Psoas muscle (tissue), 7 donors: ENCODE measurements at regions not wholly inside any gene's neighbourhood (a gene's known extent, or its start where the extent isn't known, plus 50 kb on each side); places are given as distances from the start of the nearest gene placed in this dataset.

Source experiments
- ATAC-seq, 4 donors: fragments of 200-7000 bp; cut with Tn5 transposase; one replicate each; pipeline ENCODE4 v1.9.1; 2020; ENCODE audit warnings: moderate library complexity in 3 of 4, mild to moderate bottlenecking in 2 of 4
- DNase-seq, 2 donors: peaks; one replicate each; pipeline ENCODE4 v3.0.0-alpha.2; 2020
- H3K27ac ChIP-seq: fragments of 200-600 bp; one replicate; pipeline ENCODE4 v1.8.0; 2022
- H3K27me3 ChIP-seq, 3 donors: fragments of 200-600 bp in 1 of 3; one replicate each; pipeline versions ENCODE4 v1.6.1 to v1.8.0; 2013 to 2022; ENCODE audit warnings: low read length in 2 of 3, mild to moderate bottlenecking in 2 of 3, moderate library complexity in 1 of 3; ENCODE audit not compliant: insufficient read depth in 3 of 3
- H3K36me3 ChIP-seq, 2 donors: fragments of 200-600 bp in 1 of 2; one replicate each; pipeline versions ENCODE4 v1.6.1 to v1.8.0; 2013 to 2022; ENCODE audit warnings: low read depth in 1 of 2, mild to moderate bottlenecking in 1 of 2, moderate library complexity in 1 of 2; ENCODE audit not compliant: insufficient read depth in 1 of 2
- H3K4me1 ChIP-seq: fragments of 200-600 bp; one replicate; pipeline ENCODE4 v1.8.0; 2022
- H3K4me3 ChIP-seq: fragments of 200-600 bp; one replicate; pipeline ENCODE4 v1.8.0; 2022; ENCODE audit warnings: mild to moderate bottlenecking
- H3K9me3 ChIP-seq: fragments of 200-600 bp; one replicate; pipeline ENCODE4 v1.8.0; 2022
- WGBS, 3 donors: extraction: QIAGEN DNeasy Blood & Tissue Kit; methylation state at CpG; one replicate each; pipeline versions ENCODE4 v1.1.6 to v1.1.7; 2013; 5-methylcytosine and 5-hydroxymethylcytosine counted together
- intact Hi-C, 2 donors: fragments of 100-400 bp; cut with DNase I; formaldehyde crosslinking; loops; one replicate each; pipeline versions ENCODE4 v1.11.0 to v1.14.2; 2022
- TF ChIP-seq, protein P1 (sequence below): fragments of 200-600 bp; IDR thresholded peaks from one replicate; pipeline ENCODE4 v1.8.0; 2022; ENCODE audit warnings: antibody characterized with exemption
- donor health status: healthy with polysubstance abuse.
- donor health status: DM: no; HTN: no; CAD: no; lungs with moderate emphysema.
- donor health status: Bipolar disorder and iron deficiency.
- donor health status: healthy.
- donor health status: DM: yes; HTN: yes; CAD: no.
- donor health status: DM: no; HTN: no; CAD: no.
- donor health status: DM: yes; HTN: yes; CAD: no.

DNA sequence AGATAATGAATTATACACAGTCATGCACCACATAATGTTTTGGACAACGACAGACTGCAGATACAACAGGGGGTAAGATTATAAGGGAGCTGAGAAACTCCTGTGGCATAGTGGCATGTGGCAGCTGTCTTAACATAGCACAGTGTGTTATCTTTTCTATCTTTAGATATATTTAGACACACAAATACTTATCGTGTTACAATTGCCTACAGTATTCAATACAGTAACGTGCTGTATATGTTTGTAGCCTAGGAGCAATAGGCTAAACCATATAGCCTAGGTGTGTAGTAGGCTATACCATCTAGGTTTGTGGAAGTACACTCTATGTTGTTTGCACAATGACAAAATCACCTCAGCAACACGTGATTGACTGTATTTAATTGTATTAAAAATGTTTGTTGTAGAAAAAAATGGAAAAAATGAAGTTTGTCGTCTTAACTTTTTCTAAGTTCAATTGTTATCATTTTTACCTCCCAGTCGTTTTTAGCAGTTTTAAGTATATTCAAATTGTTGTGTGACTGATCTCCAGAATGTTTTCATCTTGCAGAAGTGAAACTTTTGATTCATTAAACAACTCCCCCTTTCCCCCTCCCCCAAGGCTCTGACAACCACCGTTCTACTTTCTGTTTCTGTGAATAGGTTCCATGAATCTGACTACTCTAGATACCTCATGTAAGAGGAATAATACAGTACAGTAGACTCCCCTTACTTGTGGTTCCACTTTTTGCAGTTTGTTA is 351.0 kb upstream of the B3GALT2 start:
- Histone ChIP-seq H3K27me3 (no peaks in the 10 kb centered on the region), H3K4me1 (no peaks in the 10 kb centered on the region), H3K27ac (no peak overlapping the region), H3K4me3 (no peak overlapping the region), H3K9me3 (no peaks in the 10 kb centered on the region), H3K36me3 (no peaks in the 10 kb centered on the region)
- ATAC-seq (no peak), DNase-seq (no peak)
- WGBS, 3 donors = 53 to 58% (median 54%) methylated on average over 7 of the region's 7 CpGs
- TF ChIP-seq, protein P1, sequence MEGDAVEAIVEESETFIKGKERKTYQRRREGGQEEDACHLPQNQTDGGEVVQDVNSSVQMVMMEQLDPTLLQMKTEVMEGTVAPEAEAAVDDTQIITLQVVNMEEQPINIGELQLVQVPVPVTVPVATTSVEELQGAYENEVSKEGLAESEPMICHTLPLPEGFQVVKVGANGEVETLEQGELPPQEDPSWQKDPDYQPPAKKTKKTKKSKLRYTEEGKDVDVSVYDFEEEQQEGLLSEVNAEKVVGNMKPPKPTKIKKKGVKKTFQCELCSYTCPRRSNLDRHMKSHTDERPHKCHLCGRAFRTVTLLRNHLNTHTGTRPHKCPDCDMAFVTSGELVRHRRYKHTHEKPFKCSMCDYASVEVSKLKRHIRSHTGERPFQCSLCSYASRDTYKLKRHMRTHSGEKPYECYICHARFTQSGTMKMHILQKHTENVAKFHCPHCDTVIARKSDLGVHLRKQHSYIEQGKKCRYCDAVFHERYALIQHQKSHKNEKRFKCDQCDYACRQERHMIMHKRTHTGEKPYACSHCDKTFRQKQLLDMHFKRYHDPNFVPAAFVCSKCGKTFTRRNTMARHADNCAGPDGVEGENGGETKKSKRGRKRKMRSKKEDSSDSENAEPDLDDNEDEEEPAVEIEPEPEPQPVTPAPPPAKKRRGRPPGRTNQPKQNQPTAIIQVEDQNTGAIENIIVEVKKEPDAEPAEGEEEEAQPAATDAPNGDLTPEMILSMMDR = no peak
- intact Hi-C loops = no loop called here

DNA sequence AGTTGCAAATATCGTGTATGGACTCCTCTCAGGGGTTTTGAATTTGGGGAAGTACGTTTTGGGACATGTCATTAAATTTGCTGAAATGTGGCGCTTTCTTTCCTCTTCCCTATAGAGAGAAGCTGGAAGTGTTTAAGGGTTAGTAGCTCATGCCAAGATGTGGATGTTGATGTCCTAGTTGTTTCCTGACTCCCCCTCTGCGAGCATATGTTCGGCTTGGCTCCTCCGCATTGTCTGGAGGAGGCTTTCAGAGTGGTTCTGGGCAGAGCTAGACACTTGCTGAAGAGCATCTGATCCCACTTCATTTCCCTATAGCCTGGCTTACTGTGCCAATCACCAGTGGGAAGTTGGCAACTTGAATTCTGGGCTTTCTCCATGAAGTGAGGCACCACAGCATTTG is 347.4 kb upstream of the B3GALT2 start:
- H3K9me3 ChIP-seq = no peaks in the 10 kb centered on the region
- no peak for DNase-seq
- intact Hi-C loops = no loop called here
- H3K36me3 ChIP-seq = no peaks in the 10 kb centered on the region
- H3K27me3 ChIP-seq = no peaks in the 10 kb centered on the region
- WGBS, 3 donors = 63 to 69% (median 67%) methylated on average over 6 of the region's 6 CpGs
- no peak overlapping the region for H3K4me3 ChIP-seq
- no peaks in the 10 kb centered on the region for H3K4me1 ChIP-seq
- H3K27ac ChIP-seq = no peak overlapping the region
- ATAC-seq = no peak
- TF ChIP-seq, protein P1 = no peak

DNA sequence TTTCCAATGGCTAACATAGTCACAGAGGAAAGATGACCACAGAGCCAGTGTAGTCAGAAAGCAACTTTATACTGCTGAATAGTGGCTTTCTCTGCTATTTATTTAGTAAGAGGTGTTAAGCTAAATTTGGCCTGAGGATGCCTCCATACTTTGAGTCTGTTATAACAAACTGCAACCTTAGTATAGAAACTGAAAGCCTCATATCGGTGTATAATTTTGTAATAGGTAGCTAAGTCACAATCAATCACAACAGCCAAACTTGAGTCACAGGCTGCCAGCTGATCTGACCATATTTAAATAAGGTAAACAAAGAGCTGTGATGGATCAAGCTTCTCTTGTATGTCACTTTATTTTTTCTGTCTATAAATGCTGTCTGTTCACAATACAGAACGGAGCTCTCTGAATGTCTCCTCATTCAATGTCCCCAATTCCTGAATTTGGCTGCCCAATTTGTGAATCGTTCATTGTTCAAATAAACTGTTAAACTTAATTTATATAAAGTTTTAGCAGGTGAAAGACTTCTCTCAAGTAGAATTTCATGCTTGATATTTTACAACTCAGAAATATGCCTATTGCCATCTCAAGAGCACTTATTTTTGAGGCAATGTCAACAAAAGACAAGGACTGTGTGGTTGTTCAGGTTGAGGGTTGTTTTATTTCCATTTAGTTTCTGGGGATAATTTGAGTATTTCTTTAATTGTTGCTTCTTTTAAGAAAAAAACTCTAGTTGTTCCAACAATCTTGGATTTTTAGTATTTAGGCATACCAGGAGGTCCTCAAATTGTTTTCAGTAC is 339.7 kb upstream of the B3GALT2 start:
- TF ChIP-seq, protein P1 = no peak
- 88 to 94% (median 93%) methylated on average over 3 of the region's 3 CpGs for WGBS, 3 donors

DNA sequence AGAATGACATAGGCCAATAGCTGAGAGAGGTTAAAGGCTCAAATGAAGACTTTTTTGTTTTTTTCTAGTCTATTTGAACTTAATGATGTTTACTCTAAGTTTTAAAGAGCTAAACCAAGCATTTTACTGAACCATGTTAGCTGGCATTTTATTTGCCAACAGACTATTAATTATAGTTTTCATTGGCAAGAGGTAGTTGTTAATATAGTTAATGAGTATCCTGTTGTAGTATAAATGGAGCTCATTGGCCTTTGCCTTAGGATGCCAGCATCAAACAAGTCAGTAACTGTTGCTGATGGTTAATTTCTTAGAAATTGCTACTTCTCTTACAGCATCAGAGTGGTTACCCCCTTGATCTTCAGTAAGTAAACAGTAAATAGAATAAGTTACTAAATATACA is 339.0 kb upstream of the B3GALT2 start:
- ATAC-seq (no peak), DNase-seq (no peak)
- TF ChIP-seq, protein P1 = no peak
- no peaks in the 10 kb centered on the region for H3K27me3 ChIP-seq
- no peaks in the 10 kb centered on the region for H3K36me3 ChIP-seq
- no peaks in the 10 kb centered on the region for H3K9me3 ChIP-seq
- no peaks in the 10 kb centered on the region for H3K4me1 ChIP-seq
- intact Hi-C loops = no loop called here
- no peak overlapping the region for H3K4me3 ChIP-seq
- H3K27ac ChIP-seq = no peak overlapping the region

More for the DNA sequence above, 339.7 kb upstream of the B3GALT2 start:
- no peaks in the 10 kb centered on the region for H3K4me1 ChIP-seq
- DNase-seq (no peak), ATAC-seq (no peak)
- intact Hi-C loops = no loop called here
- no peak overlapping the region for H3K4me3 ChIP-seq
- H3K27me3 ChIP-seq = no peaks in the 10 kb centered on the region
- no peak overlapping the region for H3K27ac ChIP-seq
- H3K9me3 ChIP-seq = no peaks in the 10 kb centered on the region
- no peaks in the 10 kb centered on the region for H3K36me3 ChIP-seq
